ENCODE measurements at regions not wholly inside any gene's neighbourhood (a gene's known extent, or its start where the extent isn't known, plus 50 kb on each side); places are given as distances from the start of the nearest gene placed in this dataset.
"Not testable (repeated sequence)": the region's sequence is repeated elsewhere in the genome, so short reads cannot be mapped to it uniquely, and the experiment has no call there.

GRCh38 chr1:181898773-181899172 lies 162.7 kb downstream of the ZNF648 start:
- H3K27me3 ChIP-seq = no peaks in the 10 kb centered on the region
- no peaks in the 10 kb centered on the region for H3K36me3 ChIP-seq
- H3K4me3 ChIP-seq (ENCODE audit: low read depth, low read length) = no peak overlapping the region
- no peak for DNase-seq
- no peak for TF ChIP-seq CTCF (IDR thresholded peaks at IDR 0.05; ENCODE audit: low read depth, low read length)
- H3K9me3 ChIP-seq = no peaks in the 10 kb centered on the region
- no peaks in the 10 kb centered on the region for H3K4me1 ChIP-seq

GRCh38 chr1:181896824-181897223 lies 164.7 kb downstream of the ZNF648 start:
- TF ChIP-seq CTCF (IDR thresholded peaks at IDR 0.05; ENCODE audit: low read depth, low read length) = no peak
- Histone ChIP-seq H3K4me3 (ENCODE audit: low read depth, low read length) (no peak overlapping the region), H3K9me3 (no peaks in the 10 kb centered on the region), H3K36me3 (no peaks in the 10 kb centered on the region), H3K4me1 (no peaks in the 10 kb centered on the region), H3K27me3 (no peaks in the 10 kb centered on the region)
- DNase-seq = no peak

- H3K4me1 ChIP-seq = no peaks in the 10 kb centered on the region
- no peaks in the 10 kb centered on the region for H3K9me3 ChIP-seq
- no peak for TF ChIP-seq CTCF (IDR thresholded peaks at IDR 0.05; ENCODE audit: low read depth, low read length)
- no peaks in the 10 kb centered on the region for H3K36me3 ChIP-seq
- no peaks in the 10 kb centered on the region for H3K27me3 ChIP-seq
- DNase-seq = no peak
- no peak overlapping the region for H3K4me3 ChIP-seq (ENCODE audit: low read depth, low read length)
Observed at GRCh38 chr1:181894439-181894859, 167.1 kb downstream of the ZNF648 start.

- Histone ChIP-seq H3K9me3 (no peaks in the 10 kb centered on the region), H3K4me1 (no peaks in the 10 kb centered on the region), H3K4me3 (ENCODE audit: low read depth, low read length) (no peak overlapping the region), H3K27me3 (no peaks in the 10 kb centered on the region), H3K36me3 (no peaks in the 10 kb centered on the region)
- no peak for TF ChIP-seq CTCF (IDR thresholded peaks at IDR 0.05; ENCODE audit: low read depth, low read length)
- no peak for DNase-seq
Observed at GRCh38 chr1:181893937-181894336, 167.6 kb downstream of the ZNF648 start.

GRCh38 chr1:181893150-181893549 lies 168.4 kb downstream of the ZNF648 start:
- not testable (repeated sequence) for H3K36me3 ChIP-seq; H3K4me1 ChIP-seq; DNase-seq; H3K9me3 ChIP-seq; H3K4me3 ChIP-seq (ENCODE audit: low read depth, low read length); H3K27me3 ChIP-seq

- TF ChIP-seq CTCF (IDR thresholded peaks at IDR 0.05; ENCODE audit: low read depth, low read length) = no peak
- no peaks in the 10 kb centered on the region for H3K4me1 ChIP-seq
- no peaks in the 10 kb centered on the region for H3K9me3 ChIP-seq
- H3K36me3 ChIP-seq = no peaks in the 10 kb centered on the region
- H3K4me3 ChIP-seq (ENCODE audit: low read depth, low read length) = no peak overlapping the region
- no peak for DNase-seq
- H3K27me3 ChIP-seq = no peaks in the 10 kb centered on the region
Observed at GRCh38 chr1:181872562-181872961, 188.9 kb downstream of the ZNF648 start.

- DNase-seq = no peak
- no peaks in the 10 kb centered on the region for H3K9me3 ChIP-seq
- no peaks in the 10 kb centered on the region for H3K4me1 ChIP-seq
- H3K36me3 ChIP-seq = no peaks in the 10 kb centered on the region
- no peak for TF ChIP-seq CTCF (IDR thresholded peaks at IDR 0.05; ENCODE audit: low read depth, low read length)
- no peaks in the 10 kb centered on the region for H3K27me3 ChIP-seq
- no peak overlapping the region for H3K4me3 ChIP-seq (ENCODE audit: low read depth, low read length)
Observed at GRCh38 chr1:181863736-181864135, 197.8 kb downstream of the ZNF648 start.

All from BE2C (cell line).